Lower leg skin (tissue), 4 donors: ENCODE measurements at regions not wholly inside any gene's neighbourhood (a gene's known extent, or its start where the extent isn't known, plus 50 kb on each side); places are given as distances from the start of the nearest gene placed in this dataset.
"Not testable (repeated sequence)": the region's sequence is repeated elsewhere in the genome, so short reads cannot be mapped to it uniquely, and the experiment has no call there.

Source experiments
- DNase-seq, 2 donors: peaks; one replicate each; pipeline ENCODE4 v3.0.0-alpha.2; 2019; ENCODE audit warnings: low spot score in 2 of 2
- H3K4me3 ChIP-seq: fragments of 200-600 bp; sonication (generic); 2 replicates; pipeline ENCODE4 v1.5.1; 2017; ENCODE audit warnings: mild to moderate bottlenecking, low read depth; ENCODE audit not compliant: poor library complexity, severe bottlenecking
- CTCF ChIP-seq, 3 donors: fragments of 450-650 bp; IDR thresholded peaks; one replicate each; pipeline ENCODE4 v1.5.1; 2016; ENCODE audit warnings: antibody characterized with exemption in 3 of 3, mild to moderate bottlenecking in 3 of 3, moderate library complexity in 2 of 3
- POLR2A ChIP-seq, 2 donors: fragments of 450-650 bp; IDR thresholded peaks; one replicate each; pipeline ENCODE4 v1.6.1; 2016 to 2017; ENCODE audit warnings: antibody characterized with exemption in 2 of 2, mild to moderate bottlenecking in 1 of 2, moderate library complexity in 1 of 2
- WGBS, 2 donors: methylation state at CpG; one replicate each; pipeline ENCODE4 v1.1.5; 2018; 5-methylcytosine and 5-hydroxymethylcytosine counted together
- intact Hi-C: fragments of 100-400 bp; cut with DNase I; formaldehyde crosslinking; loops from one replicate; pipeline ENCODE4 v1.15.0; 2023; ENCODE audit warnings: low total_unique reads

- WGBS, 2 donors: 82% methylated on average over 1 of the region's 1 CpG
- intact Hi-C loops: no loop called here
- no peak overlapping the region for H3K4me3 ChIP-seq
- TF ChIP-seq POLR2A (IDR thresholded peaks at IDR 0.05): no peak
- no peak for TF ChIP-seq CTCF (IDR thresholded peaks at IDR 0.05)
- DNase-seq: no peak
These were observed 63.2 kb upstream of the ATP5MC3 start for GRCh38 chr2:175244697-175245096.

DNA sequence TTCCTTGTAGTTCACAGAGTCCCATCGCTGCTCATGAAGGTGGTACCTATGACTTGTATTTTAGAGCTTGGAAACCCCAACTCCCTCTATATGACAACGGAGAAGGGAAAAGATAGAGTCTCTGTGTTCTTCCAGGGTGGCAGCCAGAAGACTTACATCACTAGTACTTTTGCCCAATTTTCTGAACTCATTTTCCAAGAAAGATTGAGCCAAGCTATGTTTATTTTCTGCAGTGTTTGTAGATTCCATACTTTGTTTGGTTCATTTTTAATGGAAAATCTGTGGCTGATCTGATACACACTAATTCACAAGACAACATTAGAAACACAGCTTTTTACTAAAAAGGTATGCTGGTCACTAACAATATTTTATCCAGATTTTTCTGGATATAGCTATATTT is 60.2 kb upstream of the ATP5MC3 start:
- 74 to 85% methylated on average over 2 of the region's 2 CpGs for WGBS, 2 donors
- intact Hi-C loops: no loop called here
- H3K4me3 ChIP-seq: no peak overlapping the region
- TF ChIP-seq CTCF (IDR thresholded peaks at IDR 0.05): no peak
- no peak for TF ChIP-seq POLR2A (IDR thresholded peaks at IDR 0.05)
- no peak for DNase-seq

DNA sequence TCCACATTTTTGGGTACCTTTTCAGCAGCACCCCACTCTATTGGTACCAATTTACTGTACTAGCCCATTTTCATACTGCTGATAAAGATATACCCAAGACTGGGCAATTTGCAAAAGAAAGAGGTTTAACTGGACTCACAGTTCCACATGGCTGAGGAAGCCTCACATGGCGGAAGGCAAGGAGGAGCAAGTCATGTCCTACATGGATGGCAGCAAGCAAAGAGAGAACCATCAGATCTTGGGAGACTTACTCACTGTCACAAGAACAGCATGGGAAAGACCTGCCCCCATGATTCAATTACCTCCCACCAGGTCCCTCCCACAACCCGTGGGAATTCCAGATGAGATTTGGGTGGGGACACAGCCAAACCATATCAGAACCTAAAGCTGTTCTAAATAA is 58.5 kb upstream of the ATP5MC3 start:
- 94 to 95% methylated on average over 2 of the region's 2 CpGs for WGBS, 2 donors
- DNase-seq, intact Hi-C loops, H3K4me3 ChIP-seq: not testable (repeated sequence)

- no peak overlapping the region for H3K4me3 ChIP-seq
- intact Hi-C loops: no loop called here
- TF ChIP-seq CTCF (IDR thresholded peaks at IDR 0.05) (no peak), POLR2A (IDR thresholded peaks at IDR 0.05) (no peak)
- DNase-seq: no peak
- 68 to 80% methylated on average over 4 of the region's 4 CpGs for WGBS, 2 donors
These were observed 55.4 kb upstream of the ATP5MC3 start for GRCh38 chr2:175236930-175237329.

DNA sequence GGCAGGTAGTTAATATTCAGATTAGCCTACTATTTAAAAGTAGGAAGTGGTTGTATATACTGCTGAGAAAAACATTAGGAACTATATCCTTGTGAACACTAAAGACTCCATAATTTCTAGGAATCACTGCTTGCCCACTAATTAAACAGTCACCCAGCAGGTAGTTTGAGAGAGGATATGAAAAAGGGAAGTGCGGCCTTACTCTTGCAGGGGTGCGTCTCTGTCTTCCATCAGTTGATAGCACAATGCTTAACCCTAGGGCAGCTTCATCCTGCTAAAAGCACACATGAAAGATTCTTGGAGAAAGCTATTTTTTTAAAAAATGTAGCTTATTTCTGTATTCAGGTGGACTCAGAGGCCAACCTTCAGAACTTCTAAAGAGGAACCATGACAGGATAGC is 53.1 kb upstream of the ATP5MC3 start:
- H3K4me3 ChIP-seq: no peak overlapping the region
- DNase-seq: no peak
- intact Hi-C loops: no loop called here
- 74 to 78% methylated on average over 2 of the region's 2 CpGs for WGBS, 2 donors
- TF ChIP-seq POLR2A (IDR thresholded peaks at IDR 0.05): no peak
- TF ChIP-seq CTCF (IDR thresholded peaks at IDR 0.05): no peak

GRCh38 chr2:175234153-175234552 is 52.6 kb upstream of the ATP5MC3 start:
- DNase-seq: no peak
- no peak for TF ChIP-seq POLR2A (IDR thresholded peaks at IDR 0.05)
- TF ChIP-seq CTCF (IDR thresholded peaks at IDR 0.05): no peak
- intact Hi-C loops: no loop called here
- no peak overlapping the region for H3K4me3 ChIP-seq
